ENCODE measurements at regions not wholly inside any gene's neighbourhood (a gene's known extent, or its start where the extent isn't known, plus 50 kb on each side); places are given as distances from the start of the nearest gene placed in this dataset.

GRCh38 chr1:193741228-193741627, 554.8 kb upstream of the B3GALT2 start:
- ATAC-seq: no peak
- H3K4me1 ChIP-seq: no peaks in the 10 kb centered on the region

DNA sequence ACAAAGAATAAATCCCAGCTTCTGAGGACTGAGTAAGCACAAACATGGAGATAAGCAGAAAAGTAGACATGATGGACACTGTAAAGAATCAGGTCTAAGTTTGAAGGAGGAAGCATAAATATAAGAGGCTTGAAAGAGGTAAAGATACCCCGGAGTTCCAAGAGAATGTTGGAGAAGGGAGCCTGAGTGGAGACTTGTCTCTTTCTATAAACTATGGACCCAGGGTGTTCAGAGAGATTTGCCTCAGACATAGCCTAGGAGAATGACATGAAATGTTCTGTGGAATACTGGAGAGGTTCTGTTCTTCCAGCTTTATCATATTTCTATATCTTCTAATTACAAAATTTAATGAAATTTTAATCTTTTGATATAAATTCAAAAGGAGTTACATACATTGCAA, 554.3 kb upstream of the B3GALT2 start:
- intact Hi-C loops (cut with DNase I): no loop called here
- Histone ChIP-seq H3K4me1 (no peaks in the 10 kb centered on the region), H3K36me3 (no peaks in the 10 kb centered on the region), H3K4me3 (no peak overlapping the region), H3K27me3 (ENCODE audit: low read depth) (no peaks in the 10 kb centered on the region), H3K27ac (no peak overlapping the region), H3K9me3 (no peaks in the 10 kb centered on the region)
- TF ChIP-seq, protein P1, sequence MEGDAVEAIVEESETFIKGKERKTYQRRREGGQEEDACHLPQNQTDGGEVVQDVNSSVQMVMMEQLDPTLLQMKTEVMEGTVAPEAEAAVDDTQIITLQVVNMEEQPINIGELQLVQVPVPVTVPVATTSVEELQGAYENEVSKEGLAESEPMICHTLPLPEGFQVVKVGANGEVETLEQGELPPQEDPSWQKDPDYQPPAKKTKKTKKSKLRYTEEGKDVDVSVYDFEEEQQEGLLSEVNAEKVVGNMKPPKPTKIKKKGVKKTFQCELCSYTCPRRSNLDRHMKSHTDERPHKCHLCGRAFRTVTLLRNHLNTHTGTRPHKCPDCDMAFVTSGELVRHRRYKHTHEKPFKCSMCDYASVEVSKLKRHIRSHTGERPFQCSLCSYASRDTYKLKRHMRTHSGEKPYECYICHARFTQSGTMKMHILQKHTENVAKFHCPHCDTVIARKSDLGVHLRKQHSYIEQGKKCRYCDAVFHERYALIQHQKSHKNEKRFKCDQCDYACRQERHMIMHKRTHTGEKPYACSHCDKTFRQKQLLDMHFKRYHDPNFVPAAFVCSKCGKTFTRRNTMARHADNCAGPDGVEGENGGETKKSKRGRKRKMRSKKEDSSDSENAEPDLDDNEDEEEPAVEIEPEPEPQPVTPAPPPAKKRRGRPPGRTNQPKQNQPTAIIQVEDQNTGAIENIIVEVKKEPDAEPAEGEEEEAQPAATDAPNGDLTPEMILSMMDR (IDR thresholded peaks at IDR 0.05): no peak
- no peak for DNase-seq
- ATAC-seq: no peak

More at GRCh38 chr1:193741228-193741627, 554.8 kb upstream of the B3GALT2 start:
- Histone ChIP-seq H3K27me3 (ENCODE audit: low read depth) (no peaks in the 10 kb centered on the region), H3K9me3 (no peaks in the 10 kb centered on the region), H3K36me3 (no peaks in the 10 kb centered on the region), H3K4me3 (no peak overlapping the region), H3K27ac (no peak overlapping the region)
- intact Hi-C loops (cut with DNase I): no loop called here
- TF ChIP-seq, protein P1 (IDR thresholded peaks at IDR 0.05): no peak
- DNase-seq: no peak

GRCh38 chr1:193736507-193736906, 550.1 kb upstream of the B3GALT2 start:
- DNase-seq (no peak), ATAC-seq (no peak)
- Histone ChIP-seq H3K4me1 (no peaks in the 10 kb centered on the region), H3K4me3 (no peak overlapping the region), H3K27ac (no peak overlapping the region), H3K36me3 (no peaks in the 10 kb centered on the region), H3K9me3 (no peaks in the 10 kb centered on the region), H3K27me3 (ENCODE audit: low read depth) (no peaks in the 10 kb centered on the region)
- intact Hi-C loops (cut with DNase I): no loop called here
- TF ChIP-seq, protein P1 (IDR thresholded peaks at IDR 0.05): no peak

- H3K4me3 ChIP-seq: no peak overlapping the region
- H3K9me3 ChIP-seq: no peaks in the 10 kb centered on the region
- no peak overlapping the region for H3K27ac ChIP-seq
- DNase-seq: no peak
- intact Hi-C loops (cut with DNase I): no loop called here
- H3K27me3 ChIP-seq (ENCODE audit: low read depth): no peaks in the 10 kb centered on the region
- no peaks in the 10 kb centered on the region for H3K4me1 ChIP-seq
- TF ChIP-seq, protein P1 (IDR thresholded peaks at IDR 0.05): no peak
- no peak for ATAC-seq
- no peaks in the 10 kb centered on the region for H3K36me3 ChIP-seq
Measured at GRCh38 chr1:193733674-193734073, 547.3 kb upstream of the B3GALT2 start.

DNA sequence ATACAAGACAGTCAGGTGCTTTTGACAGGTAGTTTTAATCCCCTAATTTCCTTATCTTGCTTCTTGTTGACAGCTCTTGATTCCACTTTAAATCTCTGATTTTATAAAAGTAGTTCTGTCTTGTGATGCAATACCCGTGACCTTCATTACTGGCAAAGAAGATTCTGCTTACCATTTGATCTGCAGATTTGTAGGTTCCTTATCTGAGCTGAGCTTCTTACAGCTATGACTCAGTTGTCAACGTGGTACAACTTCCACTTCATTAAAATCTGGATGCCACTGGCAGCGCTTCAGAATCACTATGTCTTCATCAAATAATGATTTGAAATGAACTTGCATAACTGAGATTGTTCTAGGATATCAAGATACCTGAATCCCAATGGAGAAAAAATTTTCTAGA, 543.6 kb upstream of the B3GALT2 start:
- Histone ChIP-seq H3K9me3 (no peaks in the 10 kb centered on the region), H3K27ac (no peak overlapping the region), H3K27me3 (ENCODE audit: low read depth) (no peaks in the 10 kb centered on the region), H3K4me1 (no peaks in the 10 kb centered on the region), H3K4me3 (no peak overlapping the region), H3K36me3 (no peaks in the 10 kb centered on the region)
- intact Hi-C loops (cut with DNase I): no loop called here
- TF ChIP-seq, protein P1 (IDR thresholded peaks at IDR 0.05): no peak
- no peak for DNase-seq
- ATAC-seq: peak in 1 of 2 donors; percentile 47

DNA sequence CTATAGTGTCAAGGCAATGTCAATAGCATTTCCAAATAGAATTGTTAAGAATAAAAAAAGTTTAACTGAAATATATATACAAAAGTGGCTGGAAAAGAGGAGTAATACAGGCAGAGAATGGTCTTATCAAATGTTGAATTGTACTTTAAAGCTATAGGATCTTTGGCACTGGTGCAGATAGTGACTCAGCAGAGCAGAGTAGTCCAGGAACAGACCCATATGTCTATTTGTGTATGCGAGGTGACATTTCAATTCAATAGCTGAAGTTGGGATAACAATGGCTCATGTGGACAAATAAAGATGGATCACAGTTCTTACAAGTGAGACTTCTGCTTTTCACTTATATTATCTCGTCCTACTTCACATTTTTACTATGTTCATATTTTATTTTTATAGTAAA, 543.0 kb upstream of the B3GALT2 start:
- TF ChIP-seq, protein P1 (IDR thresholded peaks at IDR 0.05): no peak
- no peaks in the 10 kb centered on the region for H3K36me3 ChIP-seq
- H3K4me3 ChIP-seq: no peak overlapping the region
- ATAC-seq: no peak
- H3K4me1 ChIP-seq: no peaks in the 10 kb centered on the region
- no peaks in the 10 kb centered on the region for H3K9me3 ChIP-seq
- no peak overlapping the region for H3K27ac ChIP-seq
- intact Hi-C loops (cut with DNase I): no loop called here
- no peak for DNase-seq
- no peaks in the 10 kb centered on the region for H3K27me3 ChIP-seq (ENCODE audit: low read depth)
